Hematopoietic multipotent progenitor cell treated with erythropoietin and hydrocortisone succinate and interleukin-3 and kit ligand, for 8 days (in vitro differentiated cells): ENCODE measurements at regions not wholly inside any gene's neighbourhood (a gene's known extent, or its start where the extent isn't known, plus 50 kb on each side); places are given as distances from the start of the nearest gene placed in this dataset.

Experiments
- DNase-seq: peaks from one replicate; pipeline ENCODE4 v3.0.0-alpha.2; 2015

- no peak for DNase-seq
Measured at GRCh38 chr1:192951691-192952460, 107.3 kb downstream of the UCHL5 start.

- no peak for DNase-seq
Measured at GRCh38 chr1:192952646-192953045, 106.5 kb downstream of the UCHL5 start.

- no peak for DNase-seq
Measured at GRCh38 chr1:192954705-192955265, 104.4 kb downstream of the UCHL5 start.

GRCh38 chr1:192958350-192958749, 100.8 kb downstream of the UCHL5 start:
- DNase-seq: no peak

GRCh38 chr1:192958871-192959270, 100.3 kb downstream of the UCHL5 start:
- DNase-seq: no peak

GRCh38 chr1:192959657-192960186, 99.4 kb downstream of the UCHL5 start:
- DNase-seq: no peak
